ENCODE measurements at regions not wholly inside any gene's neighbourhood (a gene's known extent, or its start where the extent isn't known, plus 50 kb on each side); places are given as distances from the start of the nearest gene placed in this dataset.

DNA sequence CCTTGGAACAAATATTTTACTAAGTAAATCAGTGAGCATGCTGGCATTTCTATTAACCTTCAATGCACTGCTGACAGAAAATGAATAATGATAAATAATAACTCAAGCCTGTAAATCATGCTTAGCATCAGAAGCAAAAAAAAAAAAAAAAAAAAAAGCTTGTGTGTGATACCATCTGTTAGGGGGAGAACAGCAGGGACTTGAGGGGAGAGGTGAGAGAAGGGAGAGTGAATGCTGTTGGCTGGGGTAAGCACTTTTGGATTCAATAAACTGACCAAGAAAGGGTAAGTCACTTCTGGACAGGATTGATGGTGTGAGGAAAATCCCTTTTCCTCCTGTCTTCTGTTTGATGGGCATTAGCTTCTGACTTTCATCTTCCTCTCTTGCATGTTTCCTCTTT lies 996.4 kb downstream of the KCNMA1 start:
- TF ChIP-seq, protein P1, sequence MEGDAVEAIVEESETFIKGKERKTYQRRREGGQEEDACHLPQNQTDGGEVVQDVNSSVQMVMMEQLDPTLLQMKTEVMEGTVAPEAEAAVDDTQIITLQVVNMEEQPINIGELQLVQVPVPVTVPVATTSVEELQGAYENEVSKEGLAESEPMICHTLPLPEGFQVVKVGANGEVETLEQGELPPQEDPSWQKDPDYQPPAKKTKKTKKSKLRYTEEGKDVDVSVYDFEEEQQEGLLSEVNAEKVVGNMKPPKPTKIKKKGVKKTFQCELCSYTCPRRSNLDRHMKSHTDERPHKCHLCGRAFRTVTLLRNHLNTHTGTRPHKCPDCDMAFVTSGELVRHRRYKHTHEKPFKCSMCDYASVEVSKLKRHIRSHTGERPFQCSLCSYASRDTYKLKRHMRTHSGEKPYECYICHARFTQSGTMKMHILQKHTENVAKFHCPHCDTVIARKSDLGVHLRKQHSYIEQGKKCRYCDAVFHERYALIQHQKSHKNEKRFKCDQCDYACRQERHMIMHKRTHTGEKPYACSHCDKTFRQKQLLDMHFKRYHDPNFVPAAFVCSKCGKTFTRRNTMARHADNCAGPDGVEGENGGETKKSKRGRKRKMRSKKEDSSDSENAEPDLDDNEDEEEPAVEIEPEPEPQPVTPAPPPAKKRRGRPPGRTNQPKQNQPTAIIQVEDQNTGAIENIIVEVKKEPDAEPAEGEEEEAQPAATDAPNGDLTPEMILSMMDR (IDR thresholded peaks at IDR 0.05; ENCODE audit: poor library complexity) = no peak
- no peak for TF ChIP-seq EZH2 (IDR thresholded peaks at IDR 0.05; ENCODE audit: borderline replicate concordance)
